Thyroid gland (tissue), 4 donors: ENCODE measurements at regions not wholly inside any gene's neighbourhood (a gene's known extent, or its start where the extent isn't known, plus 50 kb on each side); places are given as distances from the start of the nearest gene placed in this dataset.
"Not testable (repeated sequence)": the region's sequence is repeated elsewhere in the genome, so short reads cannot be mapped to it uniquely, and the experiment has no call there.

Experiments
- DNase-seq, 2 donors: peaks; one replicate each; pipeline ENCODE4 v3.0.0-alpha.2; 2019
- H3K27ac ChIP-seq, 3 donors: fragments of 200-600 bp; sonication (generic); 1 replicate in 2 of 3; 2 replicates in 1 of 3; pipeline ENCODE4 v1.5.1; 2016 to 2019; ENCODE audit warnings: mild to moderate bottlenecking in 1 of 3, moderate library complexity in 1 of 3
- H3K27me3 ChIP-seq: fragments of 200-600 bp; sonication (generic); one replicate; pipeline ENCODE4 v1.5.1; 2019
- H3K36me3 ChIP-seq, 2 donors: fragments of 200-600 bp; sonication (generic); one replicate each; pipeline ENCODE4 v1.5.1; 2016 to 2019
- H3K4me1 ChIP-seq, 2 donors: fragments of 200-600 bp; sonication (generic); one replicate each; pipeline ENCODE4 v1.5.1; 2017 to 2019
- H3K4me3 ChIP-seq, 3 donors: fragments of 200-600 bp; sonication (generic); replicated peaks in 1 of 3; 1 replicate in 2 of 3; 2 replicates in 1 of 3; pipeline ENCODE4 v1.5.1; 2016; ENCODE audit warnings: mild to moderate bottlenecking in 1 of 3
- H3K9me3 ChIP-seq: fragments of 200-600 bp; sonication (generic); one replicate; pipeline ENCODE4 v1.5.1; 2017
- POLR2A ChIP-seq, 2 donors: fragments of 450-650 bp; IDR thresholded peaks; one replicate each; pipeline ENCODE4 v1.6.1; 2017; ENCODE audit warnings: antibody characterized with exemption in 2 of 2, mild to moderate bottlenecking in 2 of 2, moderate library complexity in 1 of 2
- WGBS, 2 donors: methylation state at CpG; one replicate each; pipeline ENCODE4 v1.1.5; 2017; 5-methylcytosine and 5-hydroxymethylcytosine counted together
- intact Hi-C: fragments of 100-400 bp; cut with DNase I; formaldehyde crosslinking; loops from one replicate; pipeline ENCODE4 v1.15.1; 2023
- TF ChIP-seq, protein P1 (sequence below), 6 experiments: fragments of 200-600 bp in 3 of 6; fragments of 450-650 bp in 3 of 6; sonication (generic) in 3 of 6; IDR thresholded peaks; one replicate each; pipeline ENCODE4 v1.5.1; 2016 to 2019; ENCODE audit warnings: antibody characterized with exemption in 6 of 6, mild to moderate bottlenecking in 2 of 6, inconsistent platforms in 1 of 6, moderate library complexity in 1 of 6

DNA sequence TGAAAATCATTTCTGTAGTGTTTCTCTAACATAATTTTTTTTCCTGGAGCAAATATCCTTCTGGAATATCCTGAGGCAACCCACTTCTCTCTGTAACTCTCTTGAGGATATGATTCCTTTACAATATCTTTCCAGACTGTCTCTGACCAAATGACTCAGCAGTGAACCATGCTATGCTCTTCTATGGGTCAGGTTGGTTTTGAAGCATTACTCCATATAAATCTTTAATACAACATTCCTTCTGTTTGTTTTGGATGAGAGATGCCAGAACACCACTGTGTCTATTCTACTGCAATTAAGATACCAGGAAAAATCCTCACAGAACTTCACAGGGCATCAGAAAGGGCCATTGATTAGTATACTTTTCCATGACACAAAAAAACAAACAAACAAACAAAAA, 626.4 kb upstream of the ZNF385D start:
- TF ChIP-seq, protein P1, sequence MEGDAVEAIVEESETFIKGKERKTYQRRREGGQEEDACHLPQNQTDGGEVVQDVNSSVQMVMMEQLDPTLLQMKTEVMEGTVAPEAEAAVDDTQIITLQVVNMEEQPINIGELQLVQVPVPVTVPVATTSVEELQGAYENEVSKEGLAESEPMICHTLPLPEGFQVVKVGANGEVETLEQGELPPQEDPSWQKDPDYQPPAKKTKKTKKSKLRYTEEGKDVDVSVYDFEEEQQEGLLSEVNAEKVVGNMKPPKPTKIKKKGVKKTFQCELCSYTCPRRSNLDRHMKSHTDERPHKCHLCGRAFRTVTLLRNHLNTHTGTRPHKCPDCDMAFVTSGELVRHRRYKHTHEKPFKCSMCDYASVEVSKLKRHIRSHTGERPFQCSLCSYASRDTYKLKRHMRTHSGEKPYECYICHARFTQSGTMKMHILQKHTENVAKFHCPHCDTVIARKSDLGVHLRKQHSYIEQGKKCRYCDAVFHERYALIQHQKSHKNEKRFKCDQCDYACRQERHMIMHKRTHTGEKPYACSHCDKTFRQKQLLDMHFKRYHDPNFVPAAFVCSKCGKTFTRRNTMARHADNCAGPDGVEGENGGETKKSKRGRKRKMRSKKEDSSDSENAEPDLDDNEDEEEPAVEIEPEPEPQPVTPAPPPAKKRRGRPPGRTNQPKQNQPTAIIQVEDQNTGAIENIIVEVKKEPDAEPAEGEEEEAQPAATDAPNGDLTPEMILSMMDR (IDR thresholded peaks at IDR 0.05) = no peak

DNA sequence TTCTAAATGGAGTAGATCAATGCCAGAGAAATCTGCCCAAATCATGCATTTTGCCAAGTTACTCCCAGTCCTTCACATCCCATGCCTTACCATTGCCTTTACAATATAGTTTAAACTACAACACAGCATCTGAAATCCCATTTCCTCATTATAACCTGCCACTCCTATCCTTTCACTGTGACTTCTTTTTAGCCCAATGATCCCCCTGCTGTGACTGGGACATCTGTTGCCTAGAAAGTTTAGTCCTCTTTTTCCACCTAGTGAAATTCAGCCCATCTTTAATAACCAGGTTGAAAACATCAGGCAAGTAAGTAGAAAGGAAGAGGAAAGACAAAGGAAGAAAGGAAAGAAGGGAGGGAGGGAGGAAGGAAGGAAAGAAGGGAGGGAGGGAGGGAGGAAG, 627.9 kb upstream of the ZNF385D start:
- no peak overlapping the region for H3K4me3 ChIP-seq
- intact Hi-C loops = no loop called here

More for the DNA sequence above, 626.4 kb upstream of the ZNF385D start:
- H3K4me1 ChIP-seq = peaks cover 0 to under 1% of the 10 kb centered on the region in 2 donors
- intact Hi-C loops = no loop called here
- no peaks in the 10 kb centered on the region for H3K9me3 ChIP-seq
- no peaks in the 10 kb centered on the region for H3K27me3 ChIP-seq
- no peak overlapping the region for H3K4me3 ChIP-seq
- no peak for DNase-seq
- H3K27ac ChIP-seq = no peak overlapping the region
- no peaks in the 10 kb centered on the region for H3K36me3 ChIP-seq

DNA sequence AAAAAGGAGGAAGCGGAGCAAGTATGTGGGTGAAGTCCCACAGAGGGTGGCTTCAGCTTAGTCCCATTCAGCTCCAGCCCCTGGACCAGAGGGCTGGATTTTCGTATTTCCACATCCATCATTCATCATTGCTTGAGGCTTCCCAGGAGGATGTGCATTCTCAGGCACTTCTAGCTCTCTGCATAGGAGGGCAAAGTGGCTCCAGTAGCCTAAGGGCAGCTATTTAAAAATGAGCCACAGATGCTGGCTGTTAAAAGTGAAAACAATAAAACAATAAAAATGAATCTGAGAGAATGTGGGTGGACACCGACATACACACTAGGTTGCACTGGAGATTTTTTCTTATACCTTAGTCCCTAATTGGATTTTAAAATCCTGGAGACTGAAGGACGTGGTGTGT, 629.2 kb upstream of the ZNF385D start:
- TF ChIP-seq, protein P1 (IDR thresholded peaks at IDR 0.05) = no peak
- no peak for TF ChIP-seq POLR2A (IDR thresholded peaks at IDR 0.05)
- WGBS, 2 donors = 73 to 81% methylated on average over 4 of the region's 4 CpGs
- no peak overlapping the region for H3K4me3 ChIP-seq
- no peak overlapping the region for H3K27ac ChIP-seq
- no peaks in the 10 kb centered on the region for H3K9me3 ChIP-seq
- no peaks in the 10 kb centered on the region for H3K4me1 ChIP-seq
- DNase-seq = no peak
- intact Hi-C loops = no loop called here
- no peaks in the 10 kb centered on the region for H3K27me3 ChIP-seq
- no peaks in the 10 kb centered on the region for H3K36me3 ChIP-seq

More for the DNA sequence above, 627.9 kb upstream of the ZNF385D start:
- no peak overlapping the region for H3K27ac ChIP-seq
- no peaks in the 10 kb centered on the region for H3K36me3 ChIP-seq
- no peaks in the 10 kb centered on the region for H3K9me3 ChIP-seq
- H3K4me1 ChIP-seq = no peaks in the 10 kb centered on the region
- DNase-seq = no peak
- no peaks in the 10 kb centered on the region for H3K27me3 ChIP-seq
- no peak for TF ChIP-seq POLR2A (IDR thresholded peaks at IDR 0.05)
- TF ChIP-seq, protein P1 (IDR thresholded peaks at IDR 0.05) = no peak

DNA sequence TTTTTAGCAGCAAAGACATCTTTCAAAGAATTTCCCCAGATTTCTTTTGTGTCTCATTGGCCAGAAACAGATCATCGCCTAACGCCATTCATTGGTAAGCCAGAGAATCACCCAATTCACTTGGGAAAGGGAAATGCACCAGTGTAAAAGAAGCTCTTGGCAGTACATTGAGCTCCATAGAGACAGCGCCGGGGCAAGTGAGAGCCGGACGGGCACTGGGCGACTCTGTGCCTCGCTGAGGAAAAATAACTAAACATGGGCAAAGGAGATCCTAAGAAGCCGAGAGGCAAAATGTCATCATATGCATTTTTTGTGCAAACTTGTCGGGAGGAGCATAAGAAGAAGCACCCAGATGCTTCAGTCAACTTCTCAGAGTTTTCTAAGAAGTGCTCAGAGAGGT, 630.6 kb upstream of the ZNF385D start:
- H3K27me3 ChIP-seq, H3K9me3 ChIP-seq, intact Hi-C loops, H3K36me3 ChIP-seq, H3K27ac ChIP-seq, H3K4me1 ChIP-seq, H3K4me3 ChIP-seq: not testable (repeated sequence)
- 73 to 78% methylated on average over 10 of the region's 10 CpGs for WGBS, 2 donors
- DNase-seq = peak; percentile 13

DNA sequence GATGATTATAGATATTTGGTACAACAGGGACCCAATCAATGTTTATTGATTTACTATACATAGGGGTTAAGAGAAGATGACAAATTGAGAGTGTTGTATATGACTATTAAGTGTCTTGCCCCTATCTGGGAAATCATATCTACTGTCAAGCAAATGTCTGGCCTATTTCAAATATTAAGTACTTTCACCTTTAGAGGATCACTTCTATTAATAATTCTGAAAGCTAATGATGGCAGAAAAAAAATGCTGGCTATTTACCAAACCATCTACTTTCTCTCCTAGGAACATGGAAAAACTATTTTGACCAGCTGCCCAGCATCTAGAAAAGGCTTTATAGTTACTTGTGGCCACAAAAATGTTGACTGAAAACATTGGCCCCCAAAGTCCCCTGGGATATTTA, 632.3 kb upstream of the ZNF385D start:
- TF ChIP-seq, protein P1 (IDR thresholded peaks at IDR 0.05) = no peak
- TF ChIP-seq POLR2A (IDR thresholded peaks at IDR 0.05) = no peak
- no peaks in the 10 kb centered on the region for H3K36me3 ChIP-seq
- intact Hi-C loops = no loop called here

DNA sequence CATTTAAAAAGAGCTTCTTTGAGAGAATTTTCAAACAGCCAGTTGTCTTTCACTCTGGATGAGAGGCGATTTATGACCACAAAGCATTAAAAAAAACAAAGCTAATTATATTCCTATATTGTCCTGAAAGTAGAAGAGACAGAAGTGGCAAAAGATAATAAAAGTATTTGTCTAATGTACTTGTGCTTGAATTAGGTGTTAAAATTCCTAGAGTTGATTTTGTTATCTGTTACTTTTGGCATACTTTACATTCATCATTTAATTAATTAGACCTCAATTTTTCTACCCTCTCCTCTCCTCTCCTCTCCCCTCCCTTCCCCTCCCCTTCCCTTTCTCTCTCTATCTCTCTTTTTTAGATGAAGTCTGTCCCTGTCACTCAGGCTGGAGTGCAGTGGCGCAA, 635.1 kb upstream of the ZNF385D start:
- intact Hi-C loops = no loop called here
- Histone ChIP-seq H3K4me3 (no peak overlapping the region), H3K4me1 (no peaks in the 10 kb centered on the region), H3K9me3 (no peaks in the 10 kb centered on the region), H3K27ac (no peak overlapping the region), H3K36me3 (no peaks in the 10 kb centered on the region), H3K27me3 (no peaks in the 10 kb centered on the region)
- 90 to 92% methylated on average over 2 of the region's 2 CpGs for WGBS, 2 donors
- TF ChIP-seq POLR2A (IDR thresholded peaks at IDR 0.05) = no peak
- TF ChIP-seq, protein P1 (IDR thresholded peaks at IDR 0.05) = no peak
- no peak for DNase-seq

More for the DNA sequence above, 632.3 kb upstream of the ZNF385D start:
- Histone ChIP-seq H3K27ac (no peak overlapping the region), H3K27me3 (no peaks in the 10 kb centered on the region), H3K4me3 (no peak overlapping the region), H3K4me1 (no peaks in the 10 kb centered on the region), H3K9me3 (no peaks in the 10 kb centered on the region)
- no peak for DNase-seq
